Activated CD4-positive, alpha-beta T cell treated with anti-CD3 and anti-CD28 coated beads, Interleukin-2, amount 10 ng/mL, durations not matched to agents 7 days and 5 days (primary cell): ENCODE measurements at regions not wholly inside any gene's neighbourhood (a gene's known extent, or its start where the extent isn't known, plus 50 kb on each side); places are given as distances from the start of the nearest gene placed in this dataset.

Experiments
- CTCF ChIA-PET: fragments of 350-600 bp; sonication (Branson Sonifier 250); formaldehyde crosslinking; loops from one replicate; lab custom pipeline; 2021; ENCODE audit warnings: antibody characterized with exemption; lab: Charles Lee
- POLR2A ChIA-PET: fragments of 350-600 bp; sonication (Branson Sonifier 250); formaldehyde crosslinking; loops from one replicate; lab custom pipeline; 2021; ENCODE audit warnings: antibody characterized with exemption; lab: Charles Lee
- DNase-seq: peaks from one replicate; pipeline ENCODE4 v3.0.0-alpha.2; 2020
- H3K27ac Mint-ChIP-seq: one replicate; pipeline ENCODE4 v1.8.0; 2021; ENCODE audit warnings: mild to moderate bottlenecking, moderate library complexity, mixed read lengths
- H3K27me3 Mint-ChIP-seq: one replicate; pipeline ENCODE4 v1.8.0; 2021; ENCODE audit warnings: mixed read lengths
- H3K36me3 Mint-ChIP-seq: one replicate; pipeline ENCODE4 v1.8.0; 2021; ENCODE audit warnings: low read depth, mixed read lengths
- H3K4me1 Mint-ChIP-seq: one replicate; pipeline ENCODE4 v1.8.0; 2021; ENCODE audit warnings: mixed read lengths
- H3K4me3 Mint-ChIP-seq: one replicate; pipeline ENCODE4 v1.8.0; 2021; ENCODE audit warnings: mild to moderate bottlenecking, moderate library complexity, mixed read lengths
- H3K9me3 Mint-ChIP-seq: one replicate; pipeline ENCODE4 v1.8.0; 2021; ENCODE audit warnings: mixed read lengths

- POLR2A ChIA-PET = no interaction called here
- H3K4me3 Mint-ChIP-seq = no peak overlapping the region
Measured at GRCh38 chr11:134821422-134821821, 409.4 kb upstream of the B3GAT1 start.

GRCh38 chr11:134819041-134819440, 407.0 kb upstream of the B3GAT1 start:
- POLR2A ChIA-PET = no interaction called here
- Mint-ChIP-seq H3K36me3 (no peaks in the 10 kb centered on the region), H3K27ac (no peak overlapping the region), H3K4me3 (no peak overlapping the region), H3K9me3 (no peaks in the 10 kb centered on the region), H3K27me3 (peaks cover 6% of the 10 kb centered on the region), H3K4me1 (no peaks in the 10 kb centered on the region)
- DNase-seq = no peak
- CTCF ChIA-PET = no interaction called here

More at GRCh38 chr11:134821422-134821821, 409.4 kb upstream of the B3GAT1 start:
- CTCF ChIA-PET = no interaction called here
- Mint-ChIP-seq H3K4me1 (no peaks in the 10 kb centered on the region), H3K9me3 (no peaks in the 10 kb centered on the region), H3K27me3 (peaks cover 1% of the 10 kb centered on the region), H3K27ac (no peak overlapping the region), H3K36me3 (no peaks in the 10 kb centered on the region)
- no peak for DNase-seq

- Mint-ChIP-seq H3K36me3 (no peaks in the 10 kb centered on the region), H3K9me3 (no peaks in the 10 kb centered on the region), H3K27ac (no peak overlapping the region), H3K27me3 (peaks cover 6% of the 10 kb centered on the region), H3K4me1 (no peaks in the 10 kb centered on the region), H3K4me3 (no peak overlapping the region)
- DNase-seq = no peak
- ChIA-PET CTCF (no interaction called here), POLR2A (no interaction called here)
Measured at GRCh38 chr11:134818516-134818915, 406.5 kb upstream of the B3GAT1 start.

- no peak overlapping the region for H3K27ac Mint-ChIP-seq
- POLR2A ChIA-PET = no interaction called here
- CTCF ChIA-PET = interaction anchor here (1.0 to 1.3 kb wide), 2 partner anchors 12 to 17 kb away, joined by 3 read pairs; no protein-coding TSS in a partner anchor
Measured at GRCh38 chr11:134815404-134815803, 403.4 kb upstream of the B3GAT1 start.

GRCh38 chr11:134807997-134808396, 396.0 kb upstream of the B3GAT1 start:
- no peak overlapping the region for H3K27ac Mint-ChIP-seq

More at GRCh38 chr11:134815404-134815803, 403.4 kb upstream of the B3GAT1 start:
- H3K9me3 Mint-ChIP-seq = no peaks in the 10 kb centered on the region
- H3K36me3 Mint-ChIP-seq = no peaks in the 10 kb centered on the region
- H3K4me1 Mint-ChIP-seq = no peaks in the 10 kb centered on the region
- H3K27me3 Mint-ChIP-seq = peaks cover 6% of the 10 kb centered on the region
- no peak for DNase-seq
- H3K4me3 Mint-ChIP-seq = no peak overlapping the region

GRCh38 chr11:134802598-134802997, 390.6 kb upstream of the B3GAT1 start:
- Mint-ChIP-seq H3K9me3 (no peaks in the 10 kb centered on the region), H3K36me3 (no peaks in the 10 kb centered on the region), H3K27ac (no peak overlapping the region), H3K27me3 (peaks cover 12% of the 10 kb centered on the region), H3K4me1 (no peaks in the 10 kb centered on the region), H3K4me3 (no peak overlapping the region)
- CTCF ChIA-PET = no interaction called here
- no peak for DNase-seq
- POLR2A ChIA-PET = no interaction called here

More at GRCh38 chr11:134807997-134808396, 396.0 kb upstream of the B3GAT1 start:
- no peak overlapping the region for H3K4me3 Mint-ChIP-seq
- no peaks in the 10 kb centered on the region for H3K36me3 Mint-ChIP-seq
- H3K9me3 Mint-ChIP-seq = no peaks in the 10 kb centered on the region
- CTCF ChIA-PET = no interaction called here
- H3K4me1 Mint-ChIP-seq = no peaks in the 10 kb centered on the region
- no peak for DNase-seq
- POLR2A ChIA-PET = no interaction called here
- H3K27me3 Mint-ChIP-seq = peaks cover 5% of the 10 kb centered on the region

- H3K4me3 Mint-ChIP-seq = no peak overlapping the region
- H3K36me3 Mint-ChIP-seq = no peaks in the 10 kb centered on the region
- no peak overlapping the region for H3K27ac Mint-ChIP-seq
- ChIA-PET POLR2A (no interaction called here), CTCF (no interaction called here)
- no peaks in the 10 kb centered on the region for H3K4me1 Mint-ChIP-seq
- H3K27me3 Mint-ChIP-seq = peaks cover 11% of the 10 kb centered on the region
- no peaks in the 10 kb centered on the region for H3K9me3 Mint-ChIP-seq
- no peak for DNase-seq
Measured at GRCh38 chr11:134802116-134802515, 390.1 kb upstream of the B3GAT1 start.

- H3K4me1 Mint-ChIP-seq = no peaks in the 10 kb centered on the region
- POLR2A ChIA-PET = no interaction called here
- no peak for DNase-seq
- peaks cover 11% of the 10 kb centered on the region for H3K27me3 Mint-ChIP-seq
- no peak overlapping the region for H3K4me3 Mint-ChIP-seq
- no peak overlapping the region for H3K27ac Mint-ChIP-seq
- H3K36me3 Mint-ChIP-seq = no peaks in the 10 kb centered on the region
- H3K9me3 Mint-ChIP-seq = no peaks in the 10 kb centered on the region
- CTCF ChIA-PET = no interaction called here
Measured at GRCh38 chr11:134801570-134801969, 389.5 kb upstream of the B3GAT1 start.

- Mint-ChIP-seq H3K27me3 (peaks cover 11% of the 10 kb centered on the region), H3K4me3 (no peak overlapping the region), H3K4me1 (no peaks in the 10 kb centered on the region), H3K27ac (no peak overlapping the region), H3K9me3 (no peaks in the 10 kb centered on the region), H3K36me3 (no peaks in the 10 kb centered on the region)
- no peak for DNase-seq
- ChIA-PET POLR2A (no interaction called here), CTCF (no interaction called here)
Measured at GRCh38 chr11:134800826-134801225, 388.8 kb upstream of the B3GAT1 start.

- Mint-ChIP-seq H3K27ac (no peak overlapping the region), H3K4me3 (no peak overlapping the region), H3K9me3 (no peaks in the 10 kb centered on the region), H3K27me3 (peaks cover 12% of the 10 kb centered on the region), H3K36me3 (no peaks in the 10 kb centered on the region), H3K4me1 (no peaks in the 10 kb centered on the region)
- DNase-seq = no peak
- ChIA-PET CTCF (no interaction called here), POLR2A (no interaction called here)
Measured at GRCh38 chr11:134800130-134800529, 388.1 kb upstream of the B3GAT1 start.

GRCh38 chr11:134799386-134799785, 387.3 kb upstream of the B3GAT1 start:
- ChIA-PET CTCF (interaction anchor here (1.6 kb wide), 1 partner anchor 13 kb away, joined by 3 read pairs; no protein-coding TSS in a partner anchor), POLR2A (no interaction called here)
- Mint-ChIP-seq H3K27ac (no peak overlapping the region), H3K36me3 (no peaks in the 10 kb centered on the region), H3K27me3 (peaks cover 10% of the 10 kb centered on the region), H3K4me1 (no peaks in the 10 kb centered on the region), H3K9me3 (no peaks in the 10 kb centered on the region), H3K4me3 (no peak overlapping the region)
- no peak for DNase-seq

GRCh38 chr11:134797411-134798089, 385.5 kb upstream of the B3GAT1 start:
- no peak overlapping the region for H3K27ac Mint-ChIP-seq
- H3K27me3 Mint-ChIP-seq = peaks cover 7% of the 10 kb centered on the region
- CTCF ChIA-PET = interaction anchor here (1.6 kb wide), 1 partner anchor 14 kb away, joined by 3 read pairs; no protein-coding TSS in a partner anchor
- POLR2A ChIA-PET = no interaction called here
- no peak overlapping the region for H3K4me3 Mint-ChIP-seq
- no peaks in the 10 kb centered on the region for H3K4me1 Mint-ChIP-seq
- no peaks in the 10 kb centered on the region for H3K36me3 Mint-ChIP-seq
- DNase-seq = no peak
- no peaks in the 10 kb centered on the region for H3K9me3 Mint-ChIP-seq

GRCh38 chr11:134795017-134795416, 383.0 kb upstream of the B3GAT1 start:
- CTCF ChIA-PET = no interaction called here
- Mint-ChIP-seq H3K27me3 (peaks cover 4% of the 10 kb centered on the region), H3K9me3 (no peaks in the 10 kb centered on the region), H3K4me1 (no peaks in the 10 kb centered on the region), H3K4me3 (no peak overlapping the region), H3K27ac (no peak overlapping the region), H3K36me3 (no peaks in the 10 kb centered on the region)
- POLR2A ChIA-PET = no interaction called here
- DNase-seq = no peak

GRCh38 chr11:134794192-134794591, 382.1 kb upstream of the B3GAT1 start:
- no peak overlapping the region for H3K4me3 Mint-ChIP-seq
- ChIA-PET CTCF (no interaction called here), POLR2A (no interaction called here)
- H3K27me3 Mint-ChIP-seq = peaks cover 7% of the 10 kb centered on the region
- no peak for DNase-seq
- H3K36me3 Mint-ChIP-seq = no peaks in the 10 kb centered on the region
- no peak overlapping the region for H3K27ac Mint-ChIP-seq
- no peaks in the 10 kb centered on the region for H3K9me3 Mint-ChIP-seq
- H3K4me1 Mint-ChIP-seq = no peaks in the 10 kb centered on the region
